GM10266 (cell line): ENCODE measurements at regions not wholly inside any gene's neighbourhood (a gene's known extent, or its start where the extent isn't known, plus 50 kb on each side); places are given as distances from the start of the nearest gene placed in this dataset.

ENCODE experiments used
- DNase-seq: peaks from one replicate; pipeline ENCODE4 v3.0.0; 2012; ENCODE audit errors: extremely low spot score
- TF ChIP-seq, protein P1 (sequence below): IDR thresholded peaks from 2 replicates; pipeline ENCODE4 v1.5.1; 2012; ENCODE audit warnings: mild to moderate bottlenecking, low read depth; ENCODE audit not compliant: control insufficient read depth, insufficient read depth; ENCODE audit errors: missing control alignments

DNA sequence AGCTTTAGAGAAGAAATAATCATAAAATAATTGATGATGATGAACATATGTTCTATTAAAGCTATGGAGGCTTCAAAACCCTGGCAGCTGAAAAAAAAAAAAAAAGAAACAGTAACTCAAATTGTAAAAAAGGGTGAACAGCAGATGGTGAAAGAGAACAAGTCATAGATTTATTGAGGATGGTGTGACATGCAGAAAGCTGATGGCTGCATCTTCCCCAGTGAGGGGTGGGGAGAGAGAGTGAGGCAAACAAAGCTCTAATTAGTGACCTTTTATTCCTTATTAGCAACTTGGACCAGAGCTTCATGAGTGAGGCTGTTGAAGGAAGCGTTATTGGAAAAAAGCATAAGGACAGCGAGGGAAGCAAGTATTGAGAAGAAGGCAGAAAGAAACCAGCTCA, 191.7 kb downstream of the EDN1 start:
- no peak for DNase-seq
- TF ChIP-seq, protein P1, sequence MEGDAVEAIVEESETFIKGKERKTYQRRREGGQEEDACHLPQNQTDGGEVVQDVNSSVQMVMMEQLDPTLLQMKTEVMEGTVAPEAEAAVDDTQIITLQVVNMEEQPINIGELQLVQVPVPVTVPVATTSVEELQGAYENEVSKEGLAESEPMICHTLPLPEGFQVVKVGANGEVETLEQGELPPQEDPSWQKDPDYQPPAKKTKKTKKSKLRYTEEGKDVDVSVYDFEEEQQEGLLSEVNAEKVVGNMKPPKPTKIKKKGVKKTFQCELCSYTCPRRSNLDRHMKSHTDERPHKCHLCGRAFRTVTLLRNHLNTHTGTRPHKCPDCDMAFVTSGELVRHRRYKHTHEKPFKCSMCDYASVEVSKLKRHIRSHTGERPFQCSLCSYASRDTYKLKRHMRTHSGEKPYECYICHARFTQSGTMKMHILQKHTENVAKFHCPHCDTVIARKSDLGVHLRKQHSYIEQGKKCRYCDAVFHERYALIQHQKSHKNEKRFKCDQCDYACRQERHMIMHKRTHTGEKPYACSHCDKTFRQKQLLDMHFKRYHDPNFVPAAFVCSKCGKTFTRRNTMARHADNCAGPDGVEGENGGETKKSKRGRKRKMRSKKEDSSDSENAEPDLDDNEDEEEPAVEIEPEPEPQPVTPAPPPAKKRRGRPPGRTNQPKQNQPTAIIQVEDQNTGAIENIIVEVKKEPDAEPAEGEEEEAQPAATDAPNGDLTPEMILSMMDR, result no peak

DNA sequence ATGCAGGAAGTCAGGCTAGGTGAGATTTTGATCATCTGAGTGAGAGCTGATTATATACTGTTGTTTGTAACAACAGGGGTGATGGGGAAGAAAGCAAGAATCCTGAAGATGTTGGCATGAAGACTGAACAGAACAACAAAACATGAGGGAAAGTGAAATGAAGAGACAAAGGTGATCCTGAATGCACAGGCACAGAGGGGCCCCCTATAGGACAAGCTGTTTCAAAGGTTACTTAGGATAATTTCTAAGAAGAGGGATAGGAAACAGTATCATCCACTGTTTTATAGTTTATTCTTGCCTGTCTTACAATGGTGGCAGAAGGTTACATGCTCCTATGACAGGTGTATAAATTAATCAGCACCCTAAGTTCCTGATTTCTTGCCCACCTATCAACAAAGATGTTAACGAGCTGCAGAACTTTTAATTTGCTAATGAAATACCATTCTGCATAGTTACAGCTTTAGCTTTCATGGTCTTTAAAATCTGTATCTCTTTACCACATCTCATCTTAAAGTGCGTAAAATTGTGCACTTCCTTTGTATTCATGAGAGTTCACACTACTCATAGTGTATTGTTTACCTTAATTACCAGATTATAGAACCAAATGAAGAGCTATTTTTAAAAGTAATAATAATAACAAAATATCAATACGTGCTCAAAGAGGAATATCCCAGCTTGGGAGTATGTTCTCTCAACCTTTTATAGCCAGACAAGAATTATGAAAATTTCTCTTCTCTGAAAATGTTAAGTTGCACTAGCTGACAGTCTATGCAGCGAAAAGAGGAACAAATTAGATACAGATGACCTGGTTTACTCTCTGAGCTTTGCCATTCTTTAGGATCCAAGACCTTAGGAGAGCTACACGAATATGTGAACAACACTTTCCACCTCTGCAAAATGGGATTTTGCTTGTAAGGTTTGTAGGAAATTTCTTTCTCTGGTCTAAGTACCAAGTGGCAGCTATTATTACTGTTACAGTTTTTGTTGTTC, 192.5 kb downstream of the EDN1 start:
- no peak for DNase-seq
- TF ChIP-seq, protein P1, result no peak

DNA sequence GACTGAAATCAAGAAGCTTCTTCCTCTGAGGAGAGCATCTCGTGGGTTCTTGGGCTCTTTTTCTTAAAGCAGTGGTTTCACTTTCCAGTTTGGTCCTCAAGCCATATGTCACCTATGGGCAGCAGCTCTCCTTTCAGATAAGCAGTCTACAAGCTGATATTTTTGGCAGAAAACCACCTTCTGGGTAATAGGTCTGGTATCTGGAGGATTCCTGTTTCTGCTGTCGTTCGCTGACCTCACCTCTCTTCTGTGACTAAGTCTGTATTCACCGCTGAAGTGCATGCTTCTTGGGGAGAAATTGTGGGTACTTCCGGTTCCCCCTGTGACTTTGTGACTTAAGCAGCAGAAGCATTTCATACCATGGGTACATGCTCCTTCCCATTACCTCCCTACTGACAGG, 193.6 kb downstream of the EDN1 start:
- peak; percentile 23 for DNase-seq
- TF ChIP-seq, protein P1, result no peak

DNA sequence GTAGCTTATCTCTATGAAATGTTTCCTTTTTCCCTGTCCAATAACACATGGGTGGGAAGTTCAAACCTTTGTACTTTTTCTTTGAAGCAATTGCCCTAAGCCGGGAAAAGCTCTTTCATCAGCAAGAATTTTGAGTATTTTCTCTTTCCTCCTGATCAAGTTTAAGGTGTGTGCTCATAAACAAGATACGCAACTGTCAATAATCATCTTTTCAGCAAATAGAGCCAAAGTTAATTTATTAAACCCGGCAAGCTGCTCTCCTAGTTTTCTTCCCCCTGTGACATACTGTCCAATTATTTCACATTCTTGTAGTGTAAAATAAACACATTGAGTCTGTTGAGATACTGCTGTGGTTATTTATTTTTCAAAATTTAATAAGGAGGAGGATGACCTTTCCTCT, 194.4 kb downstream of the EDN1 start:
- TF ChIP-seq, protein P1, result no peak
- DNase-seq, result no peak

DNA sequence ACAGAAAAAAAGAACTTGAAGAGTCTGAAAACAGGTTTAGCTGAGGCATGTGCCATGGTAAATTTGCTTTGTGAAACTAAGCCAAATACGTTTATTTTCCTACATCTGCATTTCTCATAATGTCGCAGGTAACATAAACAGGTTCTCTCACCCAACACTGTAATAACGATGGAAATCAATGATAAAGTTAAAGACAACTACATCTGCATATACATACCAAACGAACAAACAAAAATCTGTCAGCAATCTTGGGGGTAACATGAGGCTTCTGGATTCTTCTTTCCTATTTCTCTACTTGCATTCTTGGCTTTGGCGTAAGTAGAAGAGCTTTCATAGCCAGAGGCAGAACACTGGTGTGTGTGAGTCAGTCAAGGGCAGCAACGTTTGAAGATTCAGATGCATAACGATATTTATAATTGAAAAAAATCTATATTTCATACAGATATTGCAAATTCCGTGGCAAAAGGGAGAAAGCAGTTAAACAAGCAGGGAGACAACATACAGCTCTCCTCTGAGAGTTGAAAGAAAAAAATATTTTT, 195.1 kb downstream of the EDN1 start:
- no peak for DNase-seq
- TF ChIP-seq, protein P1, result no peak

DNA sequence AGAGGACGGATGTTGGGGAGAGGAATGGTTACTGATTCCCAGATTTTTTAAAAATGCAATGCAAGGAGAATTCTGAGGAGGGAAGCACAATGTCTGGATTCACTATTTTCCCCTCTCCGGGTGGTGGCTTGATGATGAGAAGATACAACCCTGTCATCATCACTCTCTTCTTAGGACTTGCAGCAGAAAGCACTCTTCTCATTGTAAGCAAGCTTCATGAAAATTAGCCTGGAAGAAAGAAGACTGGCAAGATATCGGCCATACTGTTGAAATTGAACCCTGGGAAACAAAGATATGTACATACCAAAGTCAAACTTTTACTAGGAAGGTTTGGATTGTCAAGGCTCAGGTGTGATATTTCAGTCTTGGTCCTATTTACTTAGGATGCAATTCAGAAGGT, 195.7 kb downstream of the EDN1 start:
- TF ChIP-seq, protein P1, result no peak
- no peak for DNase-seq

DNA sequence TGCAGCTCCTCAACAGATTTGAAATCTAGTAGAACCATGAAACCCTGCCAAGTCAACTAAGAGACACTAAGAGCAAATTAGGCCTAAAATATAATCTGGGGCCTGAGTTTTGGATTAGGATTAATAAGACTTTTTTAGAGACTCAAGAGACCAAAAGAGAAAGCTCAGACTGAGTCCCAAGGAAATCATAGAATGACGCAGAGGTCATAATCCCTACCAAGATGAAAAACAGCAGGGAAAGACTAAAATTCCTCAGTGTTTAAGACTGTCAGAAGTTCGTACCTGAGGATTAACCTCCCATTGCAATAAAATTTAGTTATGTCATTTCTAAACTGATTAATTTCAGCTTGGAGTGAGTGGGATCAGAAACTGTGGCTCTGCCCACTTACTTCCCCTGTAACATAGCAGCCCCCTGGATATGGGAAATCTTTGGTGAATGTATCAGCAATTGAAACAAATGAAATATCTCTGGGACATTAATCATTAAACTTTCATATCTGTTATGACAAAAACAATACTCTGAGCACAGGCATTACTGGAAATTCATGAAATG, 200.3 kb downstream of the EDN1 start:
- no peak for DNase-seq
- TF ChIP-seq, protein P1, result no peak
